Ovary (tissue), 7 donors: ENCODE measurements at regions not wholly inside any gene's neighbourhood (a gene's known extent, or its start where the extent isn't known, plus 50 kb on each side); places are given as distances from the start of the nearest gene placed in this dataset.

Experiments
- DNase-seq, 5 donors: peaks; one replicate each; pipeline ENCODE4 v3.0.0-alpha.2; 2019 to 2020
- H3K27ac ChIP-seq, 2 donors: fragments of 200-600 bp; one replicate each; pipeline versions ENCODE4 v1.5.1 to v1.8.0; 2019 to 2022
- H3K27me3 ChIP-seq: fragments of 200-600 bp; one replicate; pipeline ENCODE4 v1.8.0; 2022
- H3K36me3 ChIP-seq: fragments of 200-600 bp; sonication (generic); one replicate; pipeline ENCODE4 v1.5.1; 2019
- H3K4me1 ChIP-seq: one replicate; pipeline ENCODE4 v1.8.1; 2013; ENCODE audit warnings: mild to moderate bottlenecking, moderate library complexity; ENCODE audit not compliant: insufficient read depth
- H3K4me3 ChIP-seq: fragments of 200-600 bp; sonication (generic); one replicate; pipeline ENCODE4 v1.5.1; 2017
- H3K9me3 ChIP-seq, 2 donors: fragments of 200-600 bp in 1 of 2; sonication (generic) in 1 of 2; one replicate each; pipeline versions ENCODE4 v1.5.1 to v1.8.1; 2013 to 2019; ENCODE audit warnings: mild to moderate bottlenecking in 1 of 2, moderate library complexity in 1 of 2
- CTCF ChIP-seq, 3 donors: fragments of 450-650 bp in 2 of 3; fragments of 200-600 bp in 1 of 3; IDR thresholded peaks; one replicate each; pipeline versions ENCODE4 v1.5.1 to v1.8.0; 2016 to 2022; ENCODE audit warnings: antibody characterized with exemption in 3 of 3, mild to moderate bottlenecking in 1 of 3
- EP300 ChIP-seq: sonication (generic); formaldehyde crosslinking; IDR thresholded peaks from one replicate; pipeline ENCODE4 v1.6.1; 2017; ENCODE audit warnings: antibody characterized with exemption
- POLR2A ChIP-seq: fragments of 450-650 bp; IDR thresholded peaks from one replicate; pipeline ENCODE4 v1.6.1; 2017; ENCODE audit warnings: antibody characterized with exemption, mild to moderate bottlenecking, moderate library complexity
- WGBS, 3 donors: extraction: QIAGEN DNeasy Blood & Tissue Kit in 1 of 3; methylation state at CpG; one replicate each; pipeline versions ENCODE4 v1.1.5 to v1.1.7; 2013 to 2017; 5-methylcytosine and 5-hydroxymethylcytosine counted together
- intact Hi-C, 4 donors: fragments of 100-400 bp; cut with DNase I; formaldehyde crosslinking; loops; one replicate each; pipeline versions ENCODE4 v1.11.0 to v1.15.1; 2022 to 2023
- donor health status: DM: no; HTN: no; CAD: no; lungs with moderate emphysema.
- donor health status: DM: no; HTN: no; CAD: no.
- donor health status: Bipolar disorder and iron deficiency.
- donor health status: DM: no; HTN: no; CAD: no.
- donor health status: DM: yes; HTN: yes; CAD: no.

DNA sequence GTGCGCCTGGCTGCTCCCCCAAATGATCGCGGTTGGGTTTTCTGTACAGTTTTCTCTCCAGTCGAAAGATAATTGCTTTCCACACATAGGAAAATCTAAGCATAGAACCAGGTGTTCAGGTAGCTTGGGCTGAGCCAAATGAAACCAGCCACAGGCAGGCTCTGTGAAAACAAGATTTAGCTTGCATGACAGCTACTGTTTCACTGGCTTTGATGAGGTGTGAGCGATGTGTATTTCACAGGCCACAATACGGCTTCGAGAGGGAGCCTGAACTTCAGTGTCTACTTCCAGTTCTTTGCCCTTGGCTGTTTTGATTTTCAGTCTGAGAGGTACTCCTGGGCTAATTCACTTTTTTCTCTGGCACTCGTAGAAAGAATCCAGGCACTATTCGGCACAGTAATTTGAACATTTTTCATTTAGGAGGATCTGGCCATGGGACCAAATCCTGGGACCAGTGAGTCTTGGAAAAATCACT is 110.5 kb downstream of the JCAD start:
- no peaks in the 10 kb centered on the region for H3K9me3 ChIP-seq
- intact Hi-C loops = no loop called here
- peak overlapping the region in 1 of 2 donors; percentile 46 for H3K27ac ChIP-seq
- no peak for DNase-seq
- peaks cover 6% of the 10 kb centered on the region for H3K4me1 ChIP-seq
- WGBS, 3 donors = 43 to 56% (median 49%) methylated on average over 9 of the region's 9 CpGs
- no peaks in the 10 kb centered on the region for H3K27me3 ChIP-seq
- no peak overlapping the region for H3K4me3 ChIP-seq
- TF ChIP-seq CTCF (IDR thresholded peaks at IDR 0.05) (no peak), POLR2A (no peak), EP300 (no peak)
- no peaks in the 10 kb centered on the region for H3K36me3 ChIP-seq

GRCh38 chr10:29947701-29948060 is 111.7 kb downstream of the JCAD start:
- peaks cover 6% of the 10 kb centered on the region for H3K4me1 ChIP-seq
- no peak overlapping the region for H3K27ac ChIP-seq
- DNase-seq = no peak
- no peaks in the 10 kb centered on the region for H3K9me3 ChIP-seq
- TF ChIP-seq EP300 (no peak), CTCF (IDR thresholded peaks at IDR 0.05) (no peak), POLR2A (no peak)
- H3K36me3 ChIP-seq = no peaks in the 10 kb centered on the region
- intact Hi-C loops = no loop called here
- WGBS, 3 donors = 85 to 97% (median 89%) methylated on average over 2 of the region's 2 CpGs
- H3K27me3 ChIP-seq = no peaks in the 10 kb centered on the region
- no peak overlapping the region for H3K4me3 ChIP-seq

GRCh38 chr10:29946953-29947700 is 112.3 kb downstream of the JCAD start:
- Histone ChIP-seq H3K36me3 (no peaks in the 10 kb centered on the region), H3K4me3 (no peak overlapping the region), H3K27me3 (no peaks in the 10 kb centered on the region), H3K27ac (peak overlapping the region in 1 of 2 donors; percentile 32), H3K9me3 (no peaks in the 10 kb centered on the region), H3K4me1 (peaks cover 6% of the 10 kb centered on the region)
- peak; percentile 78 for TF ChIP-seq EP300
- TF ChIP-seq POLR2A = no peak
- peak in 3 of 5 donors; percentile 35 to 50 (median 46) for DNase-seq
- WGBS, 3 donors = 51 to 65% (median 52%) methylated on average over 9 of the region's 9 CpGs
- intact Hi-C loops = no loop called here

- no peaks in the 10 kb centered on the region for H3K9me3 ChIP-seq
- no peak overlapping the region for H3K27ac ChIP-seq
- whole genome bisulfite sequencing, 3 donors = 92 to 96% (median 94%) methylated on average over 3 of the region's 3 CpGs
- no peaks in the 10 kb centered on the region for H3K36me3 ChIP-seq
- TF ChIP-seq EP300 (no peak), POLR2A (no peak), CTCF (IDR thresholded peaks at IDR 0.05) (no peak)
- H3K27me3 ChIP-seq = no peaks in the 10 kb centered on the region
- peaks cover 6% of the 10 kb centered on the region for H3K4me1 ChIP-seq
- H3K4me3 ChIP-seq = no peak overlapping the region
- intact Hi-C loops = no loop called here
- DNase-seq = no peak
Measured at GRCh38 chr10:29946614-29946952, 112.8 kb downstream of the JCAD start.

GRCh38 chr10:29941476-29941875 is 117.9 kb downstream of the JCAD start:
- 95 to 100% (median 97%) methylated on average over 1 of the region's 1 CpG for WGBS, 3 donors
- intact Hi-C loops = no loop called here
- H3K27me3 ChIP-seq = no peaks in the 10 kb centered on the region
- no peak overlapping the region for H3K4me3 ChIP-seq
- DNase-seq = no peak
- H3K9me3 ChIP-seq = no peaks in the 10 kb centered on the region
- H3K27ac ChIP-seq = no peak overlapping the region
- H3K4me1 ChIP-seq = no peaks in the 10 kb centered on the region
- no peak for TF ChIP-seq POLR2A
- no peak for TF ChIP-seq CTCF (IDR thresholded peaks at IDR 0.05)
- TF ChIP-seq EP300 = no peak
- no peaks in the 10 kb centered on the region for H3K36me3 ChIP-seq
